Mammary epithelial cell (primary cell): ENCODE measurements at regions not wholly inside any gene's neighbourhood (a gene's known extent, or its start where the extent isn't known, plus 50 kb on each side); places are given as distances from the start of the nearest gene placed in this dataset.

Experiments
- EZH2 ChIP-seq: IDR thresholded peaks from 2 replicates; pipeline ENCODE4 v1.6.1; 2012; ENCODE audit warnings: low read length, inconsistent platforms, borderline replicate concordance
- TF ChIP-seq, protein P1 (sequence below), 2 donors: IDR thresholded peaks in 1 of 2; conservative IDR thresholded peaks in 1 of 2; 2 replicates each; pipeline ENCODE4 v1.5.1; 2011 to 2012; ENCODE audit warnings: inconsistent platforms in 2 of 2, low read length in 2 of 2, mild to moderate bottlenecking in 2 of 2, control low read depth in 1 of 2, low read depth in 1 of 2; ENCODE audit not compliant: insufficient read depth in 1 of 2; ENCODE audit errors: extremely low read depth in 1 of 2

DNA sequence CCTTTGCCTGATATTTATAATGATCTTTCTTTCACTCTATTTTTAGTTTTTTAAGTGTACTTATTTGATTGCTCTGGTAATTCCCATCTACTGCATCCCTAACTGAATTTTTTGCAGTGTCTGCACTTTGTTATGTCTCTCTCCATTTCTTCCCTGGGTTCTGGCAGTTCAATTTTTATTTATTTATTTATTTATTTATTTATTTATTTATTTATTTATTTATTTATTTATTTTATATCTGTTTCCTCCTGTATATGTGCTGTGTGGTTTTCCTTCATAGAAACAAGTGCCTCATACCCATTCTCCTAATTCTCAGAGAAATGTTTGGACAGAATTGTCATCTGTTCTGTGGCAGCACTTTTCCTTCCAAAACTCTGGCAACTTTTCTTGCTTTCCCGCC, 2370.8 kb upstream of the WWC1 start:
- TF ChIP-seq, protein P1, sequence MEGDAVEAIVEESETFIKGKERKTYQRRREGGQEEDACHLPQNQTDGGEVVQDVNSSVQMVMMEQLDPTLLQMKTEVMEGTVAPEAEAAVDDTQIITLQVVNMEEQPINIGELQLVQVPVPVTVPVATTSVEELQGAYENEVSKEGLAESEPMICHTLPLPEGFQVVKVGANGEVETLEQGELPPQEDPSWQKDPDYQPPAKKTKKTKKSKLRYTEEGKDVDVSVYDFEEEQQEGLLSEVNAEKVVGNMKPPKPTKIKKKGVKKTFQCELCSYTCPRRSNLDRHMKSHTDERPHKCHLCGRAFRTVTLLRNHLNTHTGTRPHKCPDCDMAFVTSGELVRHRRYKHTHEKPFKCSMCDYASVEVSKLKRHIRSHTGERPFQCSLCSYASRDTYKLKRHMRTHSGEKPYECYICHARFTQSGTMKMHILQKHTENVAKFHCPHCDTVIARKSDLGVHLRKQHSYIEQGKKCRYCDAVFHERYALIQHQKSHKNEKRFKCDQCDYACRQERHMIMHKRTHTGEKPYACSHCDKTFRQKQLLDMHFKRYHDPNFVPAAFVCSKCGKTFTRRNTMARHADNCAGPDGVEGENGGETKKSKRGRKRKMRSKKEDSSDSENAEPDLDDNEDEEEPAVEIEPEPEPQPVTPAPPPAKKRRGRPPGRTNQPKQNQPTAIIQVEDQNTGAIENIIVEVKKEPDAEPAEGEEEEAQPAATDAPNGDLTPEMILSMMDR (conservative IDR thresholded peaks at IDR 0.05 in 1 of 2, IDR thresholded peaks at IDR 0.05 in 1 of 2; ENCODE audit: extremely low read depth in 1 of 2, insufficient read depth in 1 of 2, low read depth in 1 of 2, low read length in 2 of 2): no peak
- TF ChIP-seq EZH2: no peak
